HG03521 (cell line): ENCODE measurements at regions not wholly inside any gene's neighbourhood (a gene's known extent, or its start where the extent isn't known, plus 50 kb on each side); places are given as distances from the start of the nearest gene placed in this dataset.

Experiments
- ATAC-seq: cut with Tn5 transposase; IDR thresholded peaks from one replicate; pipeline ENCODE4 v1.9.1; 2021; ENCODE audit warnings: mild to moderate bottlenecking, moderate library complexity; ENCODE audit not compliant: unreplicated experiment

DNA sequence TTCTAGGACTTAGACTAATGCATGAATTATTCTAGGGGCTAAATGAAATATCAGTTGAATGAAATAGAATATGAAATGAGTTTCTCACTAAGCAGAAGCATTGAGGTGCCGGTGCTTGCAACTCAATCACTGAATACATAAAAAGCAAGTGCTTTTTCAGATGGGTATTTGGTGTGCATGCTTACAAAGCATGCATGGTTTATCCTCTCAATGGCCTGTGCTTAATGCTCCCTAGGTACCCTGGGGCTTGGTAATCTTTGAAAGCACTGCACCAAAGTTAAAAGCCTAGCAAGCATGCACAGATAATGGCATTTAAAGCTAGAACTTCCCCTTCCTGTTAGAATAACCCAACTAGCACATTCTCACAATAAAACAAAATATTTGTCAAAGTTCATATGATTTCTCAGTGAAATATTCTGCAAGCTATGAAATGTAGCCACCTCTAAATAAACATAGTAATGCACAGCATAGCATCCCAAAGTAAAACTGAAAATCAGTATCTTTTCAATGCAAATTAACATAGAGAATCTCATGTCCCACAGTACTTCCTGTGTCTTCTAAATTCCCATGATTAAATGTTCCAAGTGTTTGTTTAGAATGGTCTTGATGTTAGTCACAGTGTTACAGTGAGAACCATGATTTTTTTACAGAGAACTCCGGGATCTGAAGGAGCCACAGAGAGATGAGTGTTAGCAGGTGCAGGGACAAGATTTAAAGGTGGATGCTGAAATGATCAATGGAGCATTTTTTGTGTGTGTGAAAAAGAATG is 143.4 kb upstream of the CDH6 start:
- no peak for ATAC-seq

DNA sequence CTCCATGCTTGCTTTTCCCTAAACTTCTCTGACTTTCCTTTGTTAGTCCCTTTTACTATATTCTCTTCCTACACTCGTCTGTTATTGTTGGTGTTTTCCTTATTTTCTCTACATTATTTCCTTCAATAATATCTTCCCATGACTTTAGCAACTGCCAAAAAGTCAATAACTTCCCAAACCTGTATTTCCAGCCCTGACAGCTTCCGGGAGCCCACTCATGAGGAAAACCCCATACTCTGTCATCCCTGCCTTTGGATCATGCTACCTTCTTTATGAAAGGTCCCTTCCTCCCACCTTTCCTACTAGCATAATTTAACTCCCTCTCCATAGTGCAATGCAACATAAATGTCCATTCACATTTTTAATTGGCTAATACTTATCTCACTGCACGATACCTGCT is 144.0 kb upstream of the CDH6 start:
- ATAC-seq: no peak

DNA sequence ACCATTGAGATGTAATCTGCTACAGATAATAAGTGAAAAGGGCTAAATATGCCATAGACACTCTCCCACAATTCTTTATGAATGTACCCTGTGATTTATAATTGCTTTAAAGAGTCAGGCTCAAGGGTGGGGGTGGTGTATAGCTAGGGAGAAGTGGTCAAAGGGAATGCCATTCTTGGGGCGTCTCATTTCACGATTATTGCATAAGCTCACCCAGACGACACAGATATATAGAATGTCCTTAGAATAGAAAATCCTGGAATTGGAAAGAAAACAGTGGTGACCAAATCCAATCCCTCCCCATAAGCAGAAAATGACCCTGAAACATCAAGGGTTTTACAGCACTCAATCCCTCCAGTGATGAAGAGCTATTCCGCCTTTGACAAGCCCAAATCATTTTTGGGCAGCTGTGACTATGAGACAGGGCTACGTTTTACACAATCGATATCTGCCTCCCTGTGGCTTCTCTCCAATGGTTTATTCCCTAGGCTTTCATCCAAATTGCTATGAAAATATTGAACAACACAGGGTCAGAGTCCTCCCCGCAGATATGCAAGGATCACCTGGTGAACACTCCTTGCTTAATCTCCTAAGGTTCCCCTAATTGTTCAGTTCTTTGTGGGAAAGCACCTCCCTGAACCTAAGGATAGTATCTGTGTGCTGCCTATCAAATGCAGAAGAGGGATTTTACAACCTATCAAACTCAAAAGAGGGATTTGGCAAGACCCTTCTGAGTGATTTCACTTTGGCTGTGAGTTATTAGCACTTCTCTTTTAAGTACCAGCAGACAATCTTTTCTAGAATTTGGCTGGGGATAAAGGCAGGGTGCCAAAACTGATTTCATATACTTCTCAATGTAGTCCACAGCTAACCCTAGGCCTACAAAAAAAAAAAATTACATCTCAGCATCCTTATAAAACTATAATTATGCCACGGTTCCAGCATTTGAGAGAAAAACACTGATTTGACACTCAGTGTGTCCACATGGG is 144.9 kb upstream of the CDH6 start:
- no peak for ATAC-seq

DNA sequence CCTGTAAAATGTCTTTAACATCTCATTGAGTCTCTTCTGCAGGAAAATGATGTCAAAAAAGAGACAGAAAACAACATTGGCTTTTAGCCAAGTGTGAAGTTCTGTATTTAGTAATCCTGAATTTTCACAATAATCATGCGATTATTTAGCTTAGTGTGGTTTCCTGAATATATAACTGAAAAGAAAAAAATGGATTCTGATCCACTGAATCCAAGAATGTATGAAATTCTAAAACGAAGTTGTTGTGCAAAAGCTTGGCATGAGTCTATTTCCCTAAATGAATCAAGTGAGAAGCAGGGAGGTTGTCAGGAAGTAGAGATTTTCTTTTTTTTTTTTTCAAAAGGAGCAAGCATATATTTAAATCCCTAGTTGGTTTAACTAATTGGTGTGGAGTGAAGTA is 145.9 kb upstream of the CDH6 start:
- no peak for ATAC-seq

DNA sequence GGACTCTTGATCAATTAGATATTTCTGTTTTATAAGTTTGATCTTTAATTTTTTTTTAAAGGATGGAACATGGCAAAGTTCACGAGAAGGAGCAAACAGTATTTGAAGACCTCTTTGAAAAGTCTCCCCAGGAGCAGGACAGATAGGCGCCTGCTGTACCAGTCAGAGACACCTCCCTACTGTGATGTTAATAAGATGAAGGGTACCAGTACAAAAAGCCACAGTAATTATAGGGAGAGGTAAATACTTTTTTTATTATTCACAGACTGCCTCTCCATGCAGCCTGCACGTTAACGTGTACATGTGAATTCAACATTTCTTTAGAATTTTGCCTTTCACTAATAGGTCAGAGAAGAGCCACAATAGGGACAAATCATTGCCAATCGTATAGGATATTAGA is 146.5 kb upstream of the CDH6 start:
- no peak for ATAC-seq

DNA sequence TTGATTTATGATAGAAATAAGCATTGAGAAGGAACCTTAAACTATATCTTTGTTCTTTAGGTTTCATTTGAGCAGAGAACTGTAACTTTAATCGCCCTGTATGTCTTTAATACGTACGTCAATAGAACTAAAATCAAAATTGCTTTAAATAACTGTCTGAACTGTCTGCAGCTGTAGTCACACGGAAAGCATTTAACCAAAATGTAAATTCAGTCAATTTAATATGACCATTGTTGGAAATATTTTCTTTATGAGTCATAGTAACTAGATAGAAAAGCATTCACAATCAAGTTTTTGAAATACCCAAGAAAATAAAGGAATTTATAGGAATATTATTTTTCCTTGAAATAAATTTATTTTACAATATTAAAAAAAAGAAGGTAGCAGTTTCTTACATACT is 157.1 kb upstream of the CDH6 start:
- no peak for ATAC-seq

DNA sequence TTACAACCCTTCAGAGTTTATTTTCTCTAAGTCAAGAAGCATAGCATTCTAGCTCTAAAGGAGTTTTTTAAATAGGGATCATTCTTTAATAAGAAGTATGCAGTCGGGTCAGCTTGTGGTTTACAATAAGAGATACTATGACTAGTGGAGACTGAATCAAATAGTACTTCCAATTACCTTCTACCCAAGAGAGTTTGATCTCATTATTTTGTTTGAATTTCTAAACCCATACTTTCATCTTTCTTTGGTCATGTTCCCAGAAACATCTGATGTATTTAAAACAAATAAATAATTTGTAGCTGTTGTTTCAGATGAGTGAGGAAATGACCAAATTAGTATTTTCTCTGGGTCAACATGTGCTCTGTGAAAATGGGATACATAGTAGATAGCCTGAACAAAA is 160.2 kb upstream of the CDH6 start:
- no peak for ATAC-seq

DNA sequence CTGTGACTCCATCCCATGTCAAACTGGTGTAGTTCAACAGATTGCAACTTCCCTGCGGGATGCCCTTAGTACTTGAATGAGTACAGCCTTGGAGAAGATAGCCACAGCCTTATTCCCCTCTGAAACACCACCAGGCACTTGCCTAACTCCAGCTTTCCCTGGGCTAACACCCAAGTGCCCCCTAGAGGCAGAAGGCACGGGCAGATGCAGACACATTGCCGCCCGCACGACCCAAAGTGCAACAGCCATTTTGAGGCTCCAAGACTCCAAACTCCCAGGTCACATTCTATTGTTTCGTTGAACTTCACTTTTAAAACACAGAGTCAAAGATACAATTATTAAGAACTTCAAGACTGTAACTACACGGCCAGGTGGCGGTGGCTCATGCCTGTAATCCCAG is 163.6 kb upstream of the CDH6 start:
- no peak for ATAC-seq

DNA sequence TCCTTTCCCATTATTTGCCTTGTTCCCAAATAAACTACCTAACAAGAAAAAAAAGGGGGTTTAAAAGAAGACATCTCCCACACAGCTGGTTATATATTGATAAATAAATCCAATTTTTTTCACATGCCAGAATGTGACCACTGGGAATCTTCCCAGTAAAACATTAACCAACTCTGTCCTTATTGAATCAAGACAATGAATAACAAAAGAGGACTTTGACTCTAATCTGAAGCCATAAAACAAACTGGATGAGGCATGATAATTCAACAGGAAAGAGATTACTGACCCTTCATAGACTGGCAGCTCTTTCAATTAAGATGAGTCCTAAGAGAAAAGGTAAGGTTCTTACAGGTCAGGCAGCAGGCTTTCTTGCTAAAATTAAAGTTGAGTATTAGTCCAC is 165.8 kb upstream of the CDH6 start:
- ATAC-seq: no peak

DNA sequence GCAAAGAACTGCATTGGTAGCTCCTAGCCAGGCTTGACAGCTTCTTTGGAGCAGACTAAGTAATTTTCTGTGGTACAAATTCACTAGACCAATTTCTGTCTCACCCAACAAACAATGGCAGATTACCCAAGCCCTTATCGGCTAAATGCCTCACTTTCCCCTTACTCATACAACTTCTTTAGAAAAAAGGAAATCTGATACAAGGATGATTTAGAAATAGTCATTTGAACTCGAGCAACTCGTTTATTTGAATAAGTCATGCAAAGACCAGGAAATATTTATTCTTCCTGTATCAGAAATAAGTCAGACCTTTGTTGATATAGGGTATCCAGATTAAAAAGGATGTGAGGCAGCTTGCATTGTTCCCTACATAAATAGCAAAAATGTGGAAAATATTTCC is 170.4 kb upstream of the CDH6 start:
- ATAC-seq: no peak

DNA sequence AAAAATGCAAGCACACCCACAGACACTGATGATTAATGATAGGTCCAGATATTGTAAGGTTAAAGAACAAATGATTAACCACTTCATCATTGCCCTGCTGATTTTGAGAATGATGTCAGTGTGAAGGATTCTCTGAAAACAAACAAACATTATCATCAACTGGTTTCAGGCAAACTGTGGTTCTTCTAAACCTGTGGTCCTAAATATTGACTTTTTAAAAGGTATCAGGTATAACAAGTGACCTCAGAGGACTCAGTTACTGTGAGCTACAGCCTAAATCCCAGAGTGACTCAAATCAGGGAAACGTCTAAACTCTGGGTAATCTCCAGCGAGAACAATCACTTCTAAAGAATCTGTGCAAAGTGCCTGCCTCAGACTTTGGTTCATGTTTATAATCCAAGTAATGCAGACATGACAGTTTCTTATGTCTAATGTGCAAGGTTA is 172.3 kb upstream of the CDH6 start:
- ATAC-seq: no peak

DNA sequence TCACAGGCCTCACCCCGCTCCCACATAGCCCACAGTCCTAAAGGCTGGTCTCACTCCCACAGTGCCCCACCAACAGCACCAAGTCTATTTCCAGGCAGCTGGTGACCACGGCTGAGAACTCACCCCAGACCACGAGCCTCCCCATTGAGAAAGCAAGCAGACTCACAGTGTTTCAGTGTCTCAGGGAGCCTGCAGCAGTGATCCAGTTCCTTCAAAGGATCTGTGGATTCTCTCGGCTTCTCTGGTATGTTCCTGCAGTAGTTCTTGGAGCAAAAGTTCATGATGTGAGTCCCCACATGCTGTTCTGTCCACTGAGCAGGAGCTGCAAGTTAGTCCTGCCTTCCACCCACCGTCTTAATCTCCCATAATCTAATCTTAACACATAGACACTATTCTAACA is 185.3 kb upstream of the CDH6 start:
- ATAC-seq: no peak

DNA sequence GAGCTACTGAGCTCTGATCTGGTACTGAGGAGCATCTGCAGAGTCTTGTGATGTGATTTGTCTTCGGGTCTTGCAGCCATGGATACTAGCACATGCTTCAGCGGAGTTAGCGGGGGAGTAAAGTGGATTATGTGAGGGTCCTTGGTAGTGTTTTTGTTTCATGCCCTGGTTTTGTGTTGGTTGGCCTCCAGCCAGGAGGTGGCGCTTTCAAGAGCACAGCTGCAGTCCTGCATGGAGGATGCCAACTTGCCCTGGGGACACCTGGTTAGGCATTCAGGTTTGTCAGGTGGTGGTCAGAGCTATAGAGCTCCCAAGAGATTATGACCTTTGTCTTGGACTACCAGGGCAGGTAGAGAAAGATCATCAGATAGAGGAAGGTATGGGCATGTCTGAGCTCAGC is 185.8 kb upstream of the CDH6 start:
- ATAC-seq: no peak

DNA sequence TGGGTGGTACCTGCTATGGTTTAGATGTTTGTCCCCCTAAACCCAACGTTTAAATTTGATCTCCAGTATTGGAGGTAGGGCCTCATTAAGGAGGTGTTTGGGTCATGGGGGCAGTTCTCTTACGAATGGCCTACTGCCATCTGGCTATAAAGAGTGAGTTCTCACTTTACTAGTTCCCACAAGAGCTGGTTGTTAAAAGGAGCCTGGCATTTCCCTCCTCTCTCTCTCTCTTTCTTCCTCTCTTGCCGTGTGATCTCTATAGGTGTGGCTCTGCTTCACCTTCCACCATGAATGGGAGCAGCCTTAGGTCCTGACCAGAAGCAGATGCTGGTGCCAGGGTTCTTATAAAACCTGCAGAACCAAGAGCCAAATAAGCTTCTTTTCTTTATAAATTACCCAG is 193.2 kb upstream of the CDH6 start:
- no peak for ATAC-seq

DNA sequence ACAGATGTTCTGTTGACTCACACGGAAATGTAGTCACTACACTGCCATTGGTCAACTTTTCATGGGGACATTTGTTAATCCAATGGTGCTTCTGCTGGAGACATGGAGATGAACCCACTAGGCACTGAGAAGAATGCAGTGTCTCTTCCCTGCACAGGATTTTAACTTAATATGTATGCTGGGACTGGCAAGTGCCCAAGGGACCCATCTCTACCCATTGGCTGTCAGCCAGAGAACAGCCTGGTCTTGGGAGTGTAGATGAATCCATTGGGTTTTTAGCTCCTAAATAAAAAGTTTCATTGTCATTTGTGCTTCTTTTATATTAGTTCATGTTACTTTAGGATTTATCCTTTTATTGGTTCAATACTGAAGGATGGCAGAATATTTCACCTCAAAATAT is 195.8 kb upstream of the CDH6 start:
- ATAC-seq: no peak

DNA sequence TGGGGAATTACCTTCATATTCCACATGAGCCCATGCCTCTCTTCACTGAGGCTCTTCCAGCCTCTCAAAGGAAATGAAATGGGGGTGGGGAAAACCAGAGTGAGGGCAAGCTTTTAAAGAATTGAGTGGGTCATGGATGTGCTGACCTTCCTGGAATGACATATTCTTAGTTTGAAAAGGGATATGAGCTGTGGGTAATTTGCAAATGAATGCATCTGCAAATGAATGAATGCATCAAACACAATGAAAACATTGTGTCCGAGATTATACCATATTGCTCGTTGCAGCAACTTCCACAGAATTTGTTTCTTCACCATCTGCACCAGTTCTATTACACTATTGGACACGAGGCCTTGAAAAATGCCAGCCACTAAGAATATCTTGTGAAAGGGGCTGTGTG is 198.6 kb upstream of the CDH6 start:
- no peak for ATAC-seq

DNA sequence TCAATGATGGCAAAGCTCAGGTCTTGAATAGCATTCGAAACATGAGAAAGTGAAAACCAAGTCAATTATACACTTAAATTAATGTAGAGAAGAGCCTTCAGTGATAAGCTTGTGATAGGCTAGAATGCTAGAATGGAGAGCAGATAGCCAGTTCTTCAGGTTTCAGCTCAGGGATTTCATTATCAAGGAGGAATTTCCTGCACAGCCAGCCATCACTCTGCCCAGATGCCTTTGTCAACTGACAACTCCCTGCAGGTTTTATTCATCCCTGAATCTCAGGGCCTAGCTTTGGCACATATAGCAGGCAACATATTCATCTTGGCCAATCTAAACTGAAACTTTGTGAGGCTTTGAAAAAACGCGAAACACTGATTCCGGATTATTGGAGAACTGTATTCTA is 199.3 kb upstream of the CDH6 start:
- no peak for ATAC-seq

DNA sequence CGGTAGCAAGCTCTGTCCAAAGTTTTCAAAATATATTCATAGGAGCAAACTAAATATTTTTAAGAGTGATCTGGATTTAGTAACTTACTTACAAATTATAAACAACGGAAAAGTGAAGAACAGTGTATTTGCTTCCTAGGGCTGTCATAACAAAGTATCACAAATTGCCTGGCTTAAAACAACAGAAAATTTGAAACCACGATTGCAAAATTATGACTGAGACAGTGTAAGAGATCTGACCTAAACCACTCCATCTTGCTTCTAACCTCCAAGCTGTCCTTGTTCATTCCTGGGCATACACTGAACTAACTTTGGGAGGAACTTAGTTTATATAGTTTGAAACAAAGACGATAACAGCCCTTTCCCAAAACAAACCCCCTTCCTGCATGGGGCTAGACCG is 202.0 kb upstream of the CDH6 start:
- ATAC-seq: no peak

DNA sequence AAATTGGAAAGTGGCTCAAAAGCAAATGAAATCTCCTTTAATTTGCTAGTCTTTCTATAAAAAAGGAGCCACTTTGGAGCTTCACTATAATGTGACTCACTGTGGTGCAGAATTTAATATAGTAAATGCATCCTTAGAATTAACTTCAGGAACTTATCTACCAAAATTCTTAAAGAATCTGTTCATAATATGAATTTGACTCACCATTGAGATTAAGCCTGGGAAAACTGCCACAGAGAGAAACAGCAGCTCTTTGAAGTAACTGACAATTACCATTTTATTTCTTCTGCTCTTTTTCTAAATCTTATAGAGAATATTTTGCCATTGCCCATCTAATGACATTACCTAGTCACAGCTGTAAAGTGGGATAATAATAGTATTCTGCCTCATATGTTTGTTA is 211.9 kb upstream of the CDH6 start:
- ATAC-seq: no peak

DNA sequence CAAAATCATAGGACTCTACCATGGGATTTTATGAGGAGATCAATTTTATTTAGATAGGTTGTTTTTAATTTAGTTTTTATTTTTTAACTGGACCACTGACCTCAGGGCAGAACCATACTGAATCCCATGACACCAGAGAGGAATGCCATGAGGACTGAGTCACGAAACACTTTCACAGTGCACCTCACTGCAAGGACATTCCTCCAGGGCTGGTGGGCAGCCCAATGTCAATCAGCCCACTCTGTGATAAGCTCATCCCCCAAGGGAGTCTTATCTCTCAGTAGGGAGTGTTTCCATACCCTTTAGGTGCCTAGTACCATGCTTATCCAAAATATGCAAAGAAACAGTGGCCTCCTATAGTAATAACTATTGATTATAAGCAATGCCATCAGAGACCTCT is 224.5 kb upstream of the CDH6 start:
- no peak for ATAC-seq

DNA sequence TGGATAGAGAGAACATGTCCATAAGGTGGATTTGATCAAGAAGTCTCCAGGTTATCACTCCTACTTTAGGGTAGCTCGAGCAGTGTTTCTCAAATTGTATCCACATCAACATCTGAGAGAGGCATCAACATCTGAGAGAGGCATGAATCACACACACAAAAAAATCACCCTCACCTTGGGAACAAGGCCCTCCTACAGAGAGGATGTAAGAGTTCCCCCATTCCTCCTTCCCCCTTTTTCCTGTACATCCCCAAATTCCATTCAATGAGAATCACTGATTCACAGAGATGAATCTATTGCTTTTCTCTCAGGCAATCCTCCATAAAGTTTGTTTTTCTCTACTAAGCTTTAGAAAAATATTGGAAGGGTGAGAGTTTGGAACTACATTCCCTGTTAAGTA is 233.4 kb upstream of the CDH6 start:
- ATAC-seq: no peak

DNA sequence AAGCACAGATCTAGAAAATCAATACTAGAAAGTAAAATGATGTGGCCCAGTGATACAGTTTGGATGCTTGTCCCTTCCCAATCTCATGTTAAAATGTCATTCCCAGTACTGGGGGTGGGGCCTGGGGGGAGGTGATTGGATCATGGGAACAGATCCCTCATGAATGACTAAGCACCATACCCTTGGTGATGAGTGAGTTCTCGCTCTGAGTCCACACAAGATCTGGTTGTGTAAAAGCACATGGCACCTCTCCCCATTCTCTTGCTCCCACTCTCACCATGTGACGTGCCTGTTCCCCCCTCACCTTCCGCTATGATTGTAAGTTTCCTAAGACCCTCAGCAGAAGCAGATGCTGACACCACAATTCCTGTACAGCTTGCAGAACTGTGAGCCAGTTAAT is 234.2 kb upstream of the CDH6 start:
- ATAC-seq: no peak
